ENCODE measurements at regions not wholly inside any gene's neighbourhood (a gene's known extent, or its start where the extent isn't known, plus 50 kb on each side); places are given as distances from the start of the nearest gene placed in this dataset.
"Not testable (repeated sequence)": the region's sequence is repeated elsewhere in the genome, so short reads cannot be mapped to it uniquely, and the experiment has no call there.

- DNase-seq; ATAC-seq; H3K27me3 ChIP-seq (ENCODE audit: control insufficient read depth, insufficient read depth, low read length); H3K9me3 ChIP-seq (ENCODE audit: control insufficient read depth, insufficient read depth, low read length); H3K4me3 Mint-ChIP-seq; H3K27ac ChIP-seq (ENCODE audit: low read length); H3K4me1 ChIP-seq (ENCODE audit: control insufficient read depth, insufficient read depth, low read length); H3K27me3 Mint-ChIP-seq (ENCODE audit: low read depth in 2 of 2); H3K36me3 Mint-ChIP-seq; H3K9me3 Mint-ChIP-seq; H3K36me3 ChIP-seq (ENCODE audit: control insufficient read depth, insufficient read depth, low read length); H3K4me1 Mint-ChIP-seq; H3K4me3 ChIP-seq (ENCODE audit: low read length); intact Hi-C loops (cut with micrococcal nuclease); H3K27ac Mint-ChIP-seq: not testable (repeated sequence)
- WGBS (ENCODE audit: insufficient coverage) = no CpG with 5 or more reads among the region's 1 CpG
Measured at GRCh38 chr9:41839786-41840185, 289.4 kb downstream of the CNTNAP3B start.

- H3K4me3 ChIP-seq (ENCODE audit: low read length); H3K9me3 ChIP-seq (ENCODE audit: control insufficient read depth, insufficient read depth, low read length); intact Hi-C loops (cut with micrococcal nuclease); ATAC-seq; H3K4me1 Mint-ChIP-seq; H3K27me3 Mint-ChIP-seq (ENCODE audit: low read depth in 2 of 2); H3K27ac ChIP-seq (ENCODE audit: low read length); DNase-seq; H3K27ac Mint-ChIP-seq; H3K36me3 Mint-ChIP-seq; H3K4me1 ChIP-seq (ENCODE audit: control insufficient read depth, insufficient read depth, low read length); H3K36me3 ChIP-seq (ENCODE audit: control insufficient read depth, insufficient read depth, low read length); H3K9me3 Mint-ChIP-seq; H3K27me3 ChIP-seq (ENCODE audit: control insufficient read depth, insufficient read depth, low read length); H3K4me3 Mint-ChIP-seq: not testable (repeated sequence)
- WGBS (ENCODE audit: insufficient coverage) = no CpG with 5 or more reads among the region's 4 CpGs
Measured at GRCh38 chr9:41838953-41839352, 290.3 kb downstream of the CNTNAP3B start.

GRCh38 chr9:41838562-41838851 lies 290.7 kb downstream of the CNTNAP3B start:
- H3K36me3 ChIP-seq (ENCODE audit: control insufficient read depth, insufficient read depth, low read length); H3K36me3 Mint-ChIP-seq; H3K4me3 ChIP-seq (ENCODE audit: low read length); H3K4me1 Mint-ChIP-seq; ATAC-seq; H3K27ac Mint-ChIP-seq; H3K27me3 Mint-ChIP-seq (ENCODE audit: low read depth in 2 of 2); H3K27ac ChIP-seq (ENCODE audit: low read length); H3K4me1 ChIP-seq (ENCODE audit: control insufficient read depth, insufficient read depth, low read length); DNase-seq; H3K4me3 Mint-ChIP-seq; H3K9me3 ChIP-seq (ENCODE audit: control insufficient read depth, insufficient read depth, low read length); H3K27me3 ChIP-seq (ENCODE audit: control insufficient read depth, insufficient read depth, low read length); H3K9me3 Mint-ChIP-seq; intact Hi-C loops (cut with micrococcal nuclease): not testable (repeated sequence)
- no CpG with 5 or more reads among the region's 1 CpG for WGBS (ENCODE audit: insufficient coverage)

GRCh38 chr9:41837684-41838561 lies 291.3 kb downstream of the CNTNAP3B start:
- H3K4me3 ChIP-seq (ENCODE audit: low read length); H3K36me3 ChIP-seq (ENCODE audit: control insufficient read depth, insufficient read depth, low read length); H3K27me3 ChIP-seq (ENCODE audit: control insufficient read depth, insufficient read depth, low read length); H3K27me3 Mint-ChIP-seq (ENCODE audit: low read depth in 2 of 2); H3K27ac ChIP-seq (ENCODE audit: low read length); H3K9me3 ChIP-seq (ENCODE audit: control insufficient read depth, insufficient read depth, low read length); H3K4me3 Mint-ChIP-seq; DNase-seq; H3K9me3 Mint-ChIP-seq; intact Hi-C loops (cut with micrococcal nuclease); ATAC-seq; H3K4me1 ChIP-seq (ENCODE audit: control insufficient read depth, insufficient read depth, low read length); H3K4me1 Mint-ChIP-seq; H3K27ac Mint-ChIP-seq; H3K36me3 Mint-ChIP-seq: not testable (repeated sequence)
- no CpG with 5 or more reads among the region's 3 CpGs for WGBS (ENCODE audit: insufficient coverage)

- H3K36me3 ChIP-seq (ENCODE audit: control insufficient read depth, insufficient read depth, low read length); intact Hi-C loops (cut with micrococcal nuclease); H3K4me1 ChIP-seq (ENCODE audit: control insufficient read depth, insufficient read depth, low read length); H3K4me3 ChIP-seq (ENCODE audit: low read length); ATAC-seq; H3K36me3 Mint-ChIP-seq; H3K9me3 ChIP-seq (ENCODE audit: control insufficient read depth, insufficient read depth, low read length); H3K27me3 Mint-ChIP-seq (ENCODE audit: low read depth in 2 of 2); H3K27ac ChIP-seq (ENCODE audit: low read length); H3K27me3 ChIP-seq (ENCODE audit: control insufficient read depth, insufficient read depth, low read length); H3K27ac Mint-ChIP-seq; H3K4me1 Mint-ChIP-seq; H3K9me3 Mint-ChIP-seq; DNase-seq; H3K4me3 Mint-ChIP-seq: not testable (repeated sequence)
- no CpG with 5 or more reads among the region's 4 CpGs for WGBS (ENCODE audit: insufficient coverage)
Measured at GRCh38 chr9:41833108-41833507, 296.1 kb downstream of the CNTNAP3B start.

GRCh38 chr9:41824723-41825122 lies 304.5 kb downstream of the CNTNAP3B start:
- H3K27me3 ChIP-seq (ENCODE audit: control insufficient read depth, insufficient read depth, low read length); H3K36me3 Mint-ChIP-seq; DNase-seq; H3K4me1 Mint-ChIP-seq; H3K4me3 ChIP-seq (ENCODE audit: low read length); H3K27ac Mint-ChIP-seq; H3K4me1 ChIP-seq (ENCODE audit: control insufficient read depth, insufficient read depth, low read length); H3K36me3 ChIP-seq (ENCODE audit: control insufficient read depth, insufficient read depth, low read length); H3K4me3 Mint-ChIP-seq; H3K27me3 Mint-ChIP-seq (ENCODE audit: low read depth in 2 of 2); H3K9me3 Mint-ChIP-seq; H3K27ac ChIP-seq (ENCODE audit: low read length); H3K9me3 ChIP-seq (ENCODE audit: control insufficient read depth, insufficient read depth, low read length); intact Hi-C loops (cut with micrococcal nuclease); ATAC-seq: not testable (repeated sequence)
- WGBS (ENCODE audit: insufficient coverage) = no CpG with 5 or more reads among the region's 8 CpGs

GRCh38 chr9:41802706-41803105 lies 326.5 kb downstream of the CNTNAP3B start:
- H3K4me1 ChIP-seq (ENCODE audit: control insufficient read depth, insufficient read depth, low read length); H3K27ac ChIP-seq (ENCODE audit: low read length); H3K36me3 Mint-ChIP-seq; intact Hi-C loops (cut with micrococcal nuclease); H3K9me3 Mint-ChIP-seq; H3K4me3 ChIP-seq (ENCODE audit: low read length); H3K4me1 Mint-ChIP-seq; H3K4me3 Mint-ChIP-seq; H3K9me3 ChIP-seq (ENCODE audit: control insufficient read depth, insufficient read depth, low read length); H3K27me3 ChIP-seq (ENCODE audit: control insufficient read depth, insufficient read depth, low read length); H3K27me3 Mint-ChIP-seq (ENCODE audit: low read depth in 2 of 2); H3K36me3 ChIP-seq (ENCODE audit: control insufficient read depth, insufficient read depth, low read length); DNase-seq; H3K27ac Mint-ChIP-seq; ATAC-seq: not testable (repeated sequence)
- WGBS (ENCODE audit: insufficient coverage) = 88% methylated on average over 2 of the region's 4 CpGs

GRCh38 chr9:41798684-41799083 lies 330.5 kb downstream of the CNTNAP3B start:
- H3K4me1 ChIP-seq (ENCODE audit: control insufficient read depth, insufficient read depth, low read length); H3K4me3 ChIP-seq (ENCODE audit: low read length); H3K9me3 Mint-ChIP-seq; H3K27me3 Mint-ChIP-seq (ENCODE audit: low read depth in 2 of 2); H3K27ac ChIP-seq (ENCODE audit: low read length); H3K9me3 ChIP-seq (ENCODE audit: control insufficient read depth, insufficient read depth, low read length); H3K27ac Mint-ChIP-seq; H3K36me3 ChIP-seq (ENCODE audit: control insufficient read depth, insufficient read depth, low read length); H3K4me3 Mint-ChIP-seq; H3K4me1 Mint-ChIP-seq; DNase-seq; H3K27me3 ChIP-seq (ENCODE audit: control insufficient read depth, insufficient read depth, low read length); ATAC-seq; H3K36me3 Mint-ChIP-seq; intact Hi-C loops (cut with micrococcal nuclease): not testable (repeated sequence)
- WGBS (ENCODE audit: insufficient coverage) = 60% methylated on average over 1 of the region's 4 CpGs
